Liver (tissue), 3 donors: ENCODE measurements at regions not wholly inside any gene's neighbourhood (a gene's known extent, or its start where the extent isn't known, plus 50 kb on each side); places are given as distances from the start of the nearest gene placed in this dataset.

ENCODE experiments used
- GABPA ChIP-seq, 2 donors: IDR thresholded peaks in 1 of 2; conservative IDR thresholded peaks in 1 of 2; 2 replicates each; pipeline ENCODE4 v1.6.1; 2016; ENCODE audit warnings: antibody characterized with exemption in 2 of 2, mild to moderate bottlenecking in 1 of 2, moderate library complexity in 1 of 2
- TF ChIP-seq, protein P1 (sequence below): fragments of 150-350 bp; IDR thresholded peaks from 2 replicates; pipeline ENCODE4 v1.5.1; 2017; ENCODE audit warnings: improper control_type of control experiment, low read depth, low read length; ENCODE audit not compliant: missing input control
- donor health status: healthy.
- donor health status: healthy.

- TF ChIP-seq, protein P1, sequence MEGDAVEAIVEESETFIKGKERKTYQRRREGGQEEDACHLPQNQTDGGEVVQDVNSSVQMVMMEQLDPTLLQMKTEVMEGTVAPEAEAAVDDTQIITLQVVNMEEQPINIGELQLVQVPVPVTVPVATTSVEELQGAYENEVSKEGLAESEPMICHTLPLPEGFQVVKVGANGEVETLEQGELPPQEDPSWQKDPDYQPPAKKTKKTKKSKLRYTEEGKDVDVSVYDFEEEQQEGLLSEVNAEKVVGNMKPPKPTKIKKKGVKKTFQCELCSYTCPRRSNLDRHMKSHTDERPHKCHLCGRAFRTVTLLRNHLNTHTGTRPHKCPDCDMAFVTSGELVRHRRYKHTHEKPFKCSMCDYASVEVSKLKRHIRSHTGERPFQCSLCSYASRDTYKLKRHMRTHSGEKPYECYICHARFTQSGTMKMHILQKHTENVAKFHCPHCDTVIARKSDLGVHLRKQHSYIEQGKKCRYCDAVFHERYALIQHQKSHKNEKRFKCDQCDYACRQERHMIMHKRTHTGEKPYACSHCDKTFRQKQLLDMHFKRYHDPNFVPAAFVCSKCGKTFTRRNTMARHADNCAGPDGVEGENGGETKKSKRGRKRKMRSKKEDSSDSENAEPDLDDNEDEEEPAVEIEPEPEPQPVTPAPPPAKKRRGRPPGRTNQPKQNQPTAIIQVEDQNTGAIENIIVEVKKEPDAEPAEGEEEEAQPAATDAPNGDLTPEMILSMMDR, result no peak
- no peak for TF ChIP-seq GABPA (IDR thresholded peaks at IDR 0.05 in 1 of 2, conservative IDR thresholded peaks at IDR 0.05 in 1 of 2)
These were observed 185.2 kb upstream of the TAB2 start for GRCh38 chr6:149132336-149132735.
